Breast epithelium (tissue), 4 donors: ENCODE measurements at regions not wholly inside any gene's neighbourhood (a gene's known extent, or its start where the extent isn't known, plus 50 kb on each side); places are given as distances from the start of the nearest gene placed in this dataset.
"Not testable (repeated sequence)": the region's sequence is repeated elsewhere in the genome, so short reads cannot be mapped to it uniquely, and the experiment has no call there.

ENCODE experiments used
- DNase-seq, 2 donors: peaks; one replicate each; pipeline ENCODE4 v3.0.0-alpha.2; 2019; ENCODE audit warnings: low spot score in 2 of 2
- H3K27ac ChIP-seq, 2 donors: fragments of 200-600 bp; sonication (generic) in 1 of 2; one replicate each; pipeline ENCODE4 v1.5.1; 2016 to 2019; ENCODE audit warnings: mild to moderate bottlenecking in 1 of 2
- H3K27me3 ChIP-seq, 2 donors: fragments of 200-600 bp; sonication (generic) in 1 of 2; one replicate each; pipeline versions ENCODE4 v1.5.1 to v1.6.0; 2017 to 2019; ENCODE audit warnings: control low read depth in 1 of 2, mild to moderate bottlenecking in 1 of 2
- H3K36me3 ChIP-seq: fragments of 200-600 bp; one replicate; pipeline ENCODE4 v1.5.1; 2019
- H3K4me1 ChIP-seq, 2 donors: fragments of 200-600 bp; sonication (generic); one replicate each; pipeline ENCODE4 v1.5.1; 2016 to 2019; ENCODE audit warnings: control low read depth in 1 of 2
- H3K4me3 ChIP-seq, 3 donors: fragments of 200-600 bp; sonication (generic); 1 replicate in 2 of 3; 2 replicates in 1 of 3; pipeline ENCODE4 v1.5.1; 2016 to 2019; ENCODE audit warnings: mild to moderate bottlenecking in 3 of 3, moderate library complexity in 2 of 3
- H3K9me3 ChIP-seq, 2 donors: fragments of 200-600 bp; sonication (generic) in 1 of 2; one replicate each; pipeline ENCODE4 v1.5.1; 2016 to 2019; ENCODE audit warnings: control low read depth in 1 of 2
- POLR2A ChIP-seq: fragments of 450-650 bp; IDR thresholded peaks from one replicate; pipeline ENCODE4 v1.6.1; 2016; ENCODE audit warnings: antibody characterized with exemption, mild to moderate bottlenecking, moderate library complexity
- POLR2AphosphoS5 ChIP-seq, 3 donors: sonication (generic); formaldehyde crosslinking; IDR thresholded peaks; one replicate each; pipeline ENCODE4 v1.6.1; 2017; ENCODE audit warnings: antibody characterized with exemption in 3 of 3
- intact Hi-C: fragments of 100-400 bp; cut with DNase I; formaldehyde crosslinking; loops from one replicate; pipeline ENCODE4 v1.15.1; 2023; ENCODE audit warnings: low total_unique reads
- TF ChIP-seq, protein P1 (sequence below), 3 donors: fragments of 450-650 bp; IDR thresholded peaks; one replicate each; pipeline ENCODE4 v1.5.1; 2016 to 2017; ENCODE audit warnings: antibody characterized with exemption in 3 of 3, mild to moderate bottlenecking in 3 of 3, moderate library complexity in 3 of 3

DNA sequence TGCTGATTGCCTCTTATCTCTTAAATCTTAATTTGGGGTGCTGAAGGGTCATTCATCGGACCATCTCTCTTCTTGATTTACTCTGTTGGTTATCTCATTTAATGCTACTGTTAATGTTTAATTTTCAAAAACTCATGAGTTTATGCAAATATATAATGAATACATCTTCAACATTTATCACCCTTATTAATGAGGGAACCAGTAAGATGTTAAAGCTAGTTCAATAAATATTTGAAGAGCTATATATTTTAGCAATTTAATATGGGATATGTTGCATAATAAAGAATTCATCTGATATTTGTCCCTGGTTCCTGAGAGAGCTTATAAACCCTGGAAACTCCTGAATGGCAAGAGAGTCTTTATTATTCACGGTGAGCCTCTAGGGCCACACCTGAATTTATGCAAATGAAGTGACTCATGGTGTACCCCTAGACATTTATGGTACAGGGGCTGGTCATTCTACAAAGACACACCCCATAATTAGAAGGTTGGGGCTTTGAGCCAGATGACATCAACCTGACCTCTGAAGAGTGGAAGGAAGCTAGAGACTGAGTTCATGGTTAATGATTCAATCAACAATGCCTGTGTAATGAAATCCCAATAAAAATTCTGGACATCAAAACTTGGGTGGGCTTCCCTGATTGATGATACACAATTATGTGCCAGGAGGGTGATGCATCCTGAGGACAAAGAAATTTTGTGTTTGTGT, 339.5 kb upstream of the ZNF608 start:
- TF ChIP-seq POLR2A = no peak
- no peak overlapping the region for H3K27ac ChIP-seq
- no peaks in the 10 kb centered on the region for H3K9me3 ChIP-seq
- intact Hi-C loops = no loop called here
- no peaks in the 10 kb centered on the region for H3K27me3 ChIP-seq
- no peak overlapping the region for H3K4me3 ChIP-seq
- no peaks in the 10 kb centered on the region for H3K36me3 ChIP-seq
- DNase-seq = no peak
- H3K4me1 ChIP-seq = no peaks in the 10 kb centered on the region

DNA sequence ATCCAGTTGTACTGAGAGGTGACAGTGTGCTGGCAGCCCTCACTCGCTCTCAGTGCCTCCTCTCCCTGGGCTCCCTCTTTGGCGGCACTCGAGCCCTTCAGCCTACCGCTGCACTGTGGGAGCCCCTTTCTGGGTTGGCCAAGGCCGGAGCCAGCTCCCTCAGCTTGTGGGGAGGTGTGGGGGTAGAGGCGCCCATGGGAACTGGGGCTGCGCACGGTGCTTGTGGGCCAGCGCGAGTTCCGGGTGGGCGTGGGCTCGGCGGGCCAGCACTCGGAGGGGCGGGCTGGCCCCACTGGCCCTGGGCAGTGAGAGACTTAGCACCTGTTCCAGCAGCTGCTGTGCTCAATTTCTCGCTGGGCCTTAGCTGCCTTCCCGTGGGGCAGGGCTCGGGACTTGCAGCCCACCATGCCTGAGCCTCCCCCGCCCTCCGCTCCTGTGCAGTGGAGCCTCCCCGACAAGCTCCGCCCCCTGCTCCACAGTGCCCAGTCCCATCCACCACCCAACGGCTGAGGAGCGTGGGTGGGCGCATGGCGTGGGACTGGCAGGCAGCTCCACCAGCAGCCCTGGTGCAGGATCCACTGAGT, 342.2 kb upstream of the ZNF608 start:
- DNase-seq = no peak
- intact Hi-C loops = no loop called here
- Histone ChIP-seq H3K4me1 (no peaks in the 10 kb centered on the region), H3K9me3 (no peaks in the 10 kb centered on the region), H3K27ac (no peak overlapping the region), H3K27me3 (no peaks in the 10 kb centered on the region), H3K4me3 (no peak overlapping the region), H3K36me3 (no peaks in the 10 kb centered on the region)
- no peak for TF ChIP-seq POLR2AphosphoS5 (IDR thresholded peaks at IDR 0.05)
- no peak for TF ChIP-seq POLR2A

DNA sequence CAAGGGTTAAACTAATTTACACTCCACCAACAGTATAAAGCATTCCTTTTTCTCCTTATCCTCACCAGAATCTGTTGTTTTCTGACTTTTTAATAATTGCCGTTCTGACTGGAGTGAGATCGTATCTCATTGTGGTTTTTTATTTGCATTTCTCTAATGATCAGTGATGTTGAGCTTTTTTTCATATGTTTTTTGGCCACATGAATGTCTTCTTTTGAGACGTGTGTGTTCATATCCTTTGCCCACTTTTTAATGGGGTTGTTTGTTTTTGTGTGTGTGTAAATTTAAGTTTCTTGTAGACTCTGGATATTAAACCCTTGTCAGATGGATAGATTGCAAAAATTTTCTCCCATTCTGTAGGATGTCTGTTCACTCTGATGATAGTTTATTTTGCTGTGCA, 345.7 kb upstream of the ZNF608 start:
- H3K4me3 ChIP-seq, H3K27ac ChIP-seq, H3K36me3 ChIP-seq, intact Hi-C loops, H3K27me3 ChIP-seq, DNase-seq, H3K4me1 ChIP-seq: not testable (repeated sequence)
- peaks cover 0 to 11% of the 10 kb centered on the region in 2 donors for H3K9me3 ChIP-seq

DNA sequence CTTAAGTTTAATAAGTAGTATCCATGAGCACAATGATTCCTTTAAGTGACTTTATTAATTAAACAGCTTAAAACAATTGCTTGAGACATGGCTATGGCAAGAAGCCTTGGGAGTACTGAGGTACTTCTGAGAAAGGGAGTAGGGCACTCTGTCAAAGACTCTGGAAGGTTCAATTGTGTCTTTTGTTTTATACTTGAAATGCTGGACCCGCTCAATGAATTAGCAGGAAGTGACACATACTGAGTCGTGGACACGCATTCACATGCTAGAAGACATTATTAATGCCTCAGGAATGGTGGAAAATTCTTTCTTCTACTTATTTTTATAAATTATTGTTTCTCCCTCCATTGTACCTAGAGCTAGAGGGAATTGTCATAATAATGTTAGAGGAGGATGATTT, 347.3 kb upstream of the ZNF608 start:
- Histone ChIP-seq H3K4me3 (no peak overlapping the region), H3K9me3 (peaks cover 0 to 11% of the 10 kb centered on the region in 2 donors), H3K27ac (peak overlapping the region; percentile 43 to 66), H3K27me3 (no peaks in the 10 kb centered on the region), H3K36me3 (no peaks in the 10 kb centered on the region), H3K4me1 (no peaks in the 10 kb centered on the region)
- intact Hi-C loops = no loop called here
- no peak for DNase-seq
- TF ChIP-seq POLR2AphosphoS5 (IDR thresholded peaks at IDR 0.05) (no peak), POLR2A (no peak)
- TF ChIP-seq, protein P1, sequence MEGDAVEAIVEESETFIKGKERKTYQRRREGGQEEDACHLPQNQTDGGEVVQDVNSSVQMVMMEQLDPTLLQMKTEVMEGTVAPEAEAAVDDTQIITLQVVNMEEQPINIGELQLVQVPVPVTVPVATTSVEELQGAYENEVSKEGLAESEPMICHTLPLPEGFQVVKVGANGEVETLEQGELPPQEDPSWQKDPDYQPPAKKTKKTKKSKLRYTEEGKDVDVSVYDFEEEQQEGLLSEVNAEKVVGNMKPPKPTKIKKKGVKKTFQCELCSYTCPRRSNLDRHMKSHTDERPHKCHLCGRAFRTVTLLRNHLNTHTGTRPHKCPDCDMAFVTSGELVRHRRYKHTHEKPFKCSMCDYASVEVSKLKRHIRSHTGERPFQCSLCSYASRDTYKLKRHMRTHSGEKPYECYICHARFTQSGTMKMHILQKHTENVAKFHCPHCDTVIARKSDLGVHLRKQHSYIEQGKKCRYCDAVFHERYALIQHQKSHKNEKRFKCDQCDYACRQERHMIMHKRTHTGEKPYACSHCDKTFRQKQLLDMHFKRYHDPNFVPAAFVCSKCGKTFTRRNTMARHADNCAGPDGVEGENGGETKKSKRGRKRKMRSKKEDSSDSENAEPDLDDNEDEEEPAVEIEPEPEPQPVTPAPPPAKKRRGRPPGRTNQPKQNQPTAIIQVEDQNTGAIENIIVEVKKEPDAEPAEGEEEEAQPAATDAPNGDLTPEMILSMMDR (IDR thresholded peaks at IDR 0.05) = no peak

DNA sequence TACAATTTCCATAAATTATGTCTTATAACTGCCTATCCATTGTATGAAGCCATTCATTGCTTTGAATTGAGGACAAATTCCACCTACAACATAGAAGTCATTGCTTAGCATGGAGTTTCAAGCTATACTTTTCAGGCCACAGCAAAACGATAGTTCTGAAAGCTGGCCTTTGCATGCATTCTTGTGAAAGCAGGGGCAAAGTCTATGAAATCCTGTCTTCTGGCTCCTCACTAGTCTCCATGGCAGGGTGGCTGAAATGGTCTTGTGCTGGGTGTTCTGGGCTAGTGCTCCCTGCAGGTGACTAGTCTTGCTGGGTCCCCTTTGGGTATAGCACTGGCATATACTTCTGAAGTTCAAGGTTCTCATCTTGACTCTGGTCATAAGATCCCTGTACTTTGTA, 353.9 kb upstream of the ZNF608 start:
- Histone ChIP-seq H3K36me3 (no peaks in the 10 kb centered on the region), H3K27ac (no peak overlapping the region), H3K9me3 (peaks cover 0 to 11% of the 10 kb centered on the region in 2 donors), H3K27me3 (no peaks in the 10 kb centered on the region), H3K4me3 (no peak overlapping the region), H3K4me1 (no peaks in the 10 kb centered on the region)
- intact Hi-C loops = no loop called here
- TF ChIP-seq POLR2AphosphoS5 (IDR thresholded peaks at IDR 0.05) (no peak), POLR2A (no peak)
- TF ChIP-seq, protein P1 (IDR thresholded peaks at IDR 0.05) = no peak
- DNase-seq = no peak

DNA sequence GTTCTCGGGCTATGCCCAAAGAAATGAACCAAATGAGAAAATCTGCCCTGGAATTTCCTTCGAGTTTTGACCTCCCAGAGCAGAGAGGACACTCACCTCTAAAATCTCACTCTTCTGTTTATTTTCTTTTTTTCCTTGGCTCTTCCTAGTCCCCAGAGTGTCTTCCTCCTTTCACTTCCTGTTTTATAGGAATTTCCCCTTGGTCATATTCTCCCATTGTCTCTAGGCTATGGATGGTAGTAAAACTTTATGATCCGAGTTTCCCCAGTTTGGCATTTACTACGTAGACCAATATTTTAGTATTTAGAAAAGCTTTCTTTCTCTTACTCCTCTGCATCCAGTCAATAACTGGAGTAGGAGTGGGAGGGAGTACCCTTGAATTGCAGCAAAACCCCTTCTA, 354.5 kb upstream of the ZNF608 start:
- no peaks in the 10 kb centered on the region for H3K4me1 ChIP-seq
- intact Hi-C loops = no loop called here
- no peak for TF ChIP-seq POLR2A
- TF ChIP-seq POLR2AphosphoS5 (IDR thresholded peaks at IDR 0.05) = no peak
- TF ChIP-seq, protein P1 (IDR thresholded peaks at IDR 0.05) = no peak
- no peak overlapping the region for H3K27ac ChIP-seq
- no peak overlapping the region for H3K4me3 ChIP-seq
- H3K27me3 ChIP-seq = no peaks in the 10 kb centered on the region
- peaks cover 0 to 7% of the 10 kb centered on the region in 2 donors for H3K9me3 ChIP-seq
- no peak for DNase-seq
- H3K36me3 ChIP-seq = no peaks in the 10 kb centered on the region
